GM12891 (cell line): ENCODE measurements at regions not wholly inside any gene's neighbourhood (a gene's known extent, or its start where the extent isn't known, plus 50 kb on each side); places are given as distances from the start of the nearest gene placed in this dataset.

Experiments used
- DNase-seq: peaks from one replicate; pipeline ENCODE4 v3.0.0; 2011; ENCODE audit warnings: low spot score; ENCODE audit not compliant: insufficient read length
- FAIRE-seq: peaks from 2 replicates; lab custom pipeline; 2011; peaks lifted over from hg19 to GRCh38; lab: Jason Lieb, UNC
- PAX5 ChIP-seq: IDR thresholded peaks from 2 replicates; pipeline ENCODE4 v1.6.1; 2011; ENCODE audit warnings: low read length, moderate library complexity, mild to moderate bottlenecking; ENCODE audit not compliant: insufficient read depth, severe bottlenecking
- POLR2A ChIP-seq: IDR thresholded peaks from 2 replicates; pipeline ENCODE4 v1.6.1; 2011; ENCODE audit warnings: low read depth, low read length, control low read depth
- POLR2AphosphoS5 ChIP-seq: IDR thresholded peaks from 2 replicates; pipeline ENCODE4 v1.6.1; 2011; ENCODE audit warnings: low read depth, low read length, control low read depth
- POU2F2 ChIP-seq: IDR thresholded peaks from 2 replicates; pipeline ENCODE4 v1.6.1; 2011; ENCODE audit warnings: low read depth, mild to moderate bottlenecking, control low read depth, low read length, moderate library complexity
- SPI1 ChIP-seq: IDR thresholded peaks from 2 replicates; pipeline ENCODE4 v1.6.1; 2011; ENCODE audit warnings: low read depth, low read length, control low read depth
- TAF1 ChIP-seq: IDR thresholded peaks from 2 replicates; pipeline ENCODE4 v1.6.1; 2011; ENCODE audit warnings: low read depth, low read length, control low read depth

DNA sequence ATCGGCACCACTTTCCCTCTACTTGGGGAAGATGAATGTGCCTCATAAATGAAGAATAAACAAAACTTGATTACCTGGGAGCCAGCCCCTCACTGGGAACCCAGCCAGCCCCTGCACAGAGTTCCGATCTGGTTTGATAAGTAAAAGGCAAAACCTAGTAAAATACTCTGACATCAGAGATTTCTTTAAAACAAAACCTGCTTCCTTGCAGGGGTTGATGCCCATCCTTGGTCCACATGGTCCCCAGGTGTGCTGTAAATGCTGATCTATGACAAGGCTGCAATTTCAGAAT lies 218.8 kb upstream of the APCDD1 start:
- TF ChIP-seq SPI1, result no peak
- TF ChIP-seq TAF1, result no peak
- no peak for TF ChIP-seq POLR2AphosphoS5
- no peak for TF ChIP-seq POLR2A
- no peak for TF ChIP-seq PAX5
- TF ChIP-seq POU2F2, result no peak
- FAIRE-seq (no peak), DNase-seq (no peak)

DNA sequence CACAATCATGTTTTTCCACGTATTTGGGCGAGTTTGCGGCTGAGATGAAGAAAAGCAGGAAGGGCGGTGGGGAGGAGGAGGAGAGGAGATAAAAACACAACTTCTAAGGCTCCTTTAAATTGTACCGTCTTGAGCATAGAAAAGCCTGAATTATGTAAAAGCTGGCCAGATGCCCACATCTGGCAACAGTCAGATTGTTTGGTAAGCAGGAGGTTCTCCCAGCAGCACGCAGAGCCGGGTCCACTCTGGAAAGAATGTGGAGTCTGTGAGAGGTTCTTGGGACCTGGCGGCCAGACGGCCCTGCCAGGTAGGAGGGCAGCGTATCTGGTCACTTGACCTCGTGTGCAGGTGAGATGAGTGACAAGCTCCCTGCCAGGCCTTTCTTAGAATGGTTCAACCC lies 215.3 kb upstream of the APCDD1 start:
- TF ChIP-seq PAX5 (no peak), TAF1 (no peak), SPI1 (no peak), POU2F2 (no peak), POLR2AphosphoS5 (no peak), POLR2A (no peak)
- FAIRE-seq (no peak), DNase-seq (no peak)

DNA sequence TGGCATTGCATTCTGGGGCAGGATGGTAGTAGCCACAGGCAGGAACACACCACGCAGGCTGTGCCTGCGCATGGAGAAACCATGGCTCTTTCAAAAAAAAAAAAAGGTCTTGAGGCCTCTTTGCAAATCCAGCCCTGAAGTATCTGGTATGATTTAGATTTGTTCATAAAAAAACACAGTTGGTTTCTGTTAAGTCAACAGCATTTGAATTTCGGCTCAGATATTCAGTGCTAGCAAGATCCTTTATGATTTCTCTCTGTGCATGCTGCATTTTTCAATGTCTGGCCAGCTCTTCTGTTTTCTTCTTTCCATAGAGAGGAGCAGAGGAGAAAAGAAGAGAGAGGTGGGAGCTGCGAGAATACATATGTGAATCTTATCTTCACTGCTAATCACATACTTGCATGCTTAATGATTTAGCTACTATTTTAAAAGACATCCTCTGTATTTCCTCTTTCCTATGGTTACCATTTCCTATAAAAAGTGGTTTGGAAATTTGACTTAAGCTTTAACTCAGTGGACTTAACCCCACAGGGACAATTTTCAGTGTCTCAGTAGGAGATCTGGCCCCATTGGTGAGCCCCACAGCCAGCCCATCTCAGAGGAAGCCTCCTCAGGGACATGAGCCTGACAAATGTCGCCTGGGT lies 214.3 kb upstream of the APCDD1 start:
- no peak for FAIRE-seq
- no peak for DNase-seq
- TF ChIP-seq SPI1 (no peak), PAX5 (no peak), POU2F2 (no peak), TAF1 (no peak), POLR2AphosphoS5 (no peak)

DNA sequence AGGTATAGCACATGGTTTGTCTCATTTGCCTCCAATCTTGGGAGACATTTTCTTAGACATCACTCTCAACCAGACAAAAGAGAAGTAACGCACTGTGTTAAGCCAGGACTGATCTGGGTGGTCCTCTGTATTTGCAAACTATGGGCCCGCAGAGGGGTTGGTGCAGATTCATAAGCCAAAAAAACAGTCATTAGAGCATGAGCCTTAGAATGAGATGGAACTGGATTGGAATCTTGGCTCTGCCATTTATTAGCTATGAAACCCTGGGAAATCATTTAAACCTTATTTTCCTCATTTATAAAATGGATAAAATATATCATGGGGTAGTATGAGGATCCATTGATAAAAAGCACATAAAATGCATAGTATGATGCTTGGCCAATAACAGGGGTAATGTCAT lies 213.5 kb upstream of the APCDD1 start:
- TF ChIP-seq POLR2AphosphoS5 (no peak), PAX5 (no peak), TAF1 (no peak), SPI1 (no peak), POU2F2 (no peak), POLR2A (no peak)
- FAIRE-seq, result no peak

DNA sequence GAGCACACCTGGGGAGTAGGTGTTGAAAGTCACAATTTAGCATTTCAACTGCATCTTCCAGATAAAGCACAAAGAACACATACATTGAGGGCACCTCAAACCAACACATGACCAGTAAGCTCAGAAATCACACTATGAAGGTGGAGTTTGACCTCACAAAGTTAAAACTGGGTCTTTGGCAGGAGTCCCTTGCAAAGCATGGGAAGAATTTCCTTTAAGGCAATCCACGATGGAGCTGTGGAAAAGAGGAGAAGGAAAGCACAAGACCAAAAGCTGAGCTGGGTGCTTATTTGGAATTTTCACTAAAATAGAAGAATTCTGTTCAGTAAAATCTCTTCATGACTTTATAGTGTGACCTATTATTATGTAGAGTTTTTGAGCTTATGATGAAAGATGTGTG lies 212.9 kb upstream of the APCDD1 start:
- FAIRE-seq (no peak), DNase-seq (no peak)
- TF ChIP-seq POU2F2 (no peak), PAX5 (no peak), TAF1 (no peak), POLR2AphosphoS5 (no peak), POLR2A (no peak), SPI1 (no peak)

More for the DNA sequence above, 213.5 kb upstream of the APCDD1 start:
- DNase-seq, result no peak

DNA sequence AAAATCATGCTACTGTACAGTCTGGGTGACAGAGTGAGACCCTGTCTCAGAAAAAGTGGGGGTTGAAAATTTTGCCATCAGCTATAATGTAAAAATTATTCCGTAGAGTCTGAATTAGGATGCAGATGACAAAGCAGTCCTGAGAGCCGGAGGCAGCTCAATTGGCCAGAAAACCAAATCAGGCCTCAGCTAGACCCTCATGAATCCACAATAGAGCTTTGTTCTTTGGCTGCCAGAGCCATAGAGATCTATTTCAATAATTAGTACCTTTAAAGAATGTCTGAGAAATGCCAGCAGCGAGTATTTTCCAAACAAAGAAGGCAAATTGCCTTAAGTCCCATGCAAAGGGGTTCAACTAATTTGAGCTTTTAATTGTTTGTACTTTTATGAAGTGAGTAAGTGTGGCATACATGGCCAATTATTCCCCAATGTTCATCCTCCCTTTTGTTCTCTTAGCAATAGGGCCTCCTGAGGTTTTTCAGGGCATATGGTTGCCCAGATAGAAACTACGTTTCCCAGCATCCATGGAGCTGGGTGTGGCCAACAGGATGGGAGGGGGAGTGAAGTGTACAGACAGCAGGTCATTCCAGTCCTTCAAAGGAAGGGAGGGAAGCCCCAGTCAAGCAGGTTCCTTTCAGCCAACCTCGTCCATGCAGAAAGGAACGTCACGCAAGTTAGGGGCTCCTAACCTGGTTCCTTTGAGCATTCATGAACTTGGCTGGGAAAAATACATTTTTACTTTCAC lies 211.3 kb upstream of the APCDD1 start:
- no peak for DNase-seq
- TF ChIP-seq POLR2A, result no peak
- no peak for TF ChIP-seq TAF1
- no peak for TF ChIP-seq SPI1
- no peak for TF ChIP-seq POU2F2
- TF ChIP-seq PAX5, result no peak
- no peak for TF ChIP-seq POLR2AphosphoS5
- FAIRE-seq, result no peak

DNA sequence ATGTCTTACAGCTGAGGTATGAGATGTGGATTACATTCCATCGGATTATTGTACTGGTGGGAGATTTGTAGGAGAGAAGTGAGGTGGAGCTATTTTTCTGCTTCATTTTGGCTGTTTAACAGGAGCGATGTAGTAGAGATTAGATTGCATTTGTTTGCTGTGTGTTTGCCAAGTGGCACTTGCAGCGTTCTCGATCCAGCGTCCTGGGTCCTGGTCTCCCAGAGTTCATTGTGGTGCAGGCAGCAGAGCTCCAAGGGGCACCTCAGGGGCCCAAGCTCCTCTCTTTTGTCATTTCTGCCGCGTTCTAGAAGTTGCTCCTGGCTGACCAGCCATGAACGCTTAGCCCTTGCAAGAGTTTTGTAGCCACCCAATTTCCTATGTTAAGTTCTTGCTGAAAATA lies 210.1 kb upstream of the APCDD1 start:
- FAIRE-seq (no peak), DNase-seq (no peak)
- TF ChIP-seq POLR2A (no peak), TAF1 (no peak), SPI1 (no peak), POLR2AphosphoS5 (no peak), PAX5 (no peak), POU2F2 (no peak)

DNA sequence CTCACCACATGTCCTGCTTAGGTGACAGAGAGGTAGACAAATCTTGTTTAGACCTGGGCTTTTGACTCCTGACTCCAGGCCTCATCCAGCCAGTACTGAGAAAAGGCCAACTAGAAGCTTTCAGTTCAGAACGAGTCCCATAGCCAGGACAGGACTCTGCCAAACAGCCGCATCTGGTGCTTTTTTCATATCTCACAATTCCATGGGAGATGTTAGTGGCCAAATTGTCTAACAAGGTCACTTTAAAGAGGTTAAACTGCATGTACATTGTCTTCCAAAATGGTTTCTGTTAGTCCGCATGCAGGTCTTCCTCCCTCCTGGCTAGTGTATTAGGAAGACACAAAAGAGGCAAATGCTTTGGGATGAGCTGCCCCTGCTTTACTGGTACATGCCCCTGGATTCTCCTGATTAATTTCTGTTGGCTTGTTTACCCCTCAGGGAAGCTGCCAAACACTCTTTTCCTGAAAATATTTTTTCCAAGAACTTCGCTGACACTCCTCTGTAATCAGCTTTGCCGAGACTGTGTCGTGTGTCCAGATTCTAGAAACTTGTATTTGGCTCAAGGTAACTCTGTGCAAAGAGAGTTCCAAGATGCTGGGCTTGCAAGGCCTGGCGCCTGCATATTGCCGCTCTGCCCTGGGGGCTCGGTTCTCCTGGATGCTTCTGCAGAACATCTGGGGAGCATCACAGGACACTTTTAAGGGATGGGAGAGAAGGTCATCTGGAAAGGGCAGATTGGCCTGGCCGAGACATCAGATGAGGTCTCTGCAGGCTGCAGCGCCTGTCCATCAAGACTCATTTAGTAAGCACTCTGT lies 209.2 kb upstream of the APCDD1 start:
- TF ChIP-seq POU2F2 (no peak), PAX5 (no peak), TAF1 (no peak), SPI1 (no peak), POLR2A (no peak), POLR2AphosphoS5 (no peak)
- FAIRE-seq (no peak), DNase-seq (no peak)

DNA sequence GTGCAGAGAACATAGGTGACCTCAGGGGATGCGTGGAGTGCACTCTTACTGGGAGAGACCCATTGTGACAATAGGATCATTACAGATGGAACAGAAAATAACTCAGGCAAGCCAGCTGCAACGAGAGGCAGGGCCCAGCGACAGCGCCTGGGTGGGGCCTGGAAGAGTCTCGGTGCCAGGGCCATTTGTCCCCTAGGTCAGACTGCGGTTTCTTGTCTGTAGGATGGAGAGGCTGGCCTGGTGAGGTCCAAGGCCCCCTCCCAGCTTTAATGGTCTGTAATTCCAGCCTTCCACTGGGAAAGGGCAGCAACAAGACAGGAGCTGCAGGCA lies 208.6 kb upstream of the APCDD1 start:
- DNase-seq (no peak), FAIRE-seq (no peak)
- TF ChIP-seq PAX5, result no peak
- TF ChIP-seq POLR2AphosphoS5, result no peak
- TF ChIP-seq POLR2A, result no peak
- TF ChIP-seq TAF1, result no peak
- TF ChIP-seq POU2F2, result no peak
- no peak for TF ChIP-seq SPI1
